HG03108 (cell line): ENCODE measurements at regions not wholly inside any gene's neighbourhood (a gene's known extent, or its start where the extent isn't known, plus 50 kb on each side); places are given as distances from the start of the nearest gene placed in this dataset.
"Not testable (repeated sequence)": the region's sequence is repeated elsewhere in the genome, so short reads cannot be mapped to it uniquely, and the experiment has no call there.

Source experiments
- ATAC-seq: cut with Tn5 transposase; IDR thresholded peaks from one replicate; pipeline ENCODE4 v1.9.1; 2021; ENCODE audit warnings: moderate library complexity; ENCODE audit not compliant: unreplicated experiment

GRCh38 chr18:14460364-14460763, 83.0 kb downstream of the POTEC start:
- not testable (repeated sequence) for ATAC-seq

GRCh38 chr18:14459826-14460225, 83.6 kb downstream of the POTEC start:
- not testable (repeated sequence) for ATAC-seq

- ATAC-seq = not testable (repeated sequence)
Observed at GRCh38 chr18:14458009-14458945, 85.1 kb downstream of the POTEC start.

GRCh38 chr18:14450637-14451009, 92.8 kb downstream of the POTEC start:
- not testable (repeated sequence) for ATAC-seq

GRCh38 chr18:14449995-14450636, 93.3 kb downstream of the POTEC start:
- ATAC-seq = not testable (repeated sequence)

GRCh38 chr18:14449062-14449461, 94.3 kb downstream of the POTEC start:
- ATAC-seq = not testable (repeated sequence)

- ATAC-seq = not testable (repeated sequence)
Observed at GRCh38 chr18:14447715-14448114, 95.7 kb downstream of the POTEC start.

- not testable (repeated sequence) for ATAC-seq
Observed at GRCh38 chr18:14435460-14435859, 107.9 kb downstream of the POTEC start.

GRCh38 chr18:14432371-14432770, 111.0 kb downstream of the POTEC start:
- ATAC-seq = not testable (repeated sequence)

GRCh38 chr18:14431031-14431521, 112.3 kb downstream of the POTEC start:
- ATAC-seq = not testable (repeated sequence)

- ATAC-seq = not testable (repeated sequence)
Observed at GRCh38 chr18:14415806-14416205, 127.6 kb downstream of the POTEC start.

GRCh38 chr18:14415399-14415798, 128.0 kb downstream of the POTEC start:
- not testable (repeated sequence) for ATAC-seq

- ATAC-seq = not testable (repeated sequence)
Observed at GRCh38 chr18:14395533-14395932, 147.9 kb downstream of the POTEC start.

GRCh38 chr18:14393563-14394103, 149.8 kb downstream of the POTEC start:
- not testable (repeated sequence) for ATAC-seq

GRCh38 chr18:14392604-14393003, 150.8 kb downstream of the POTEC start:
- ATAC-seq = not testable (repeated sequence)

- ATAC-seq = not testable (repeated sequence)
Observed at GRCh38 chr18:14384961-14385360, 158.4 kb downstream of the POTEC start.

- ATAC-seq = not testable (repeated sequence)
Observed at GRCh38 chr18:14382666-14383065, 160.7 kb downstream of the POTEC start.

GRCh38 chr18:14379489-14379888, 163.9 kb downstream of the POTEC start:
- not testable (repeated sequence) for ATAC-seq

- ATAC-seq = not testable (repeated sequence)
Observed at GRCh38 chr18:14378376-14378775, 165.0 kb downstream of the POTEC start.

- not testable (repeated sequence) for ATAC-seq
Observed at GRCh38 chr18:14361346-14361745, 182.1 kb downstream of the POTEC start.

GRCh38 chr18:14357553-14358297, 185.7 kb downstream of the POTEC start:
- ATAC-seq = not testable (repeated sequence)
